BLaER1 treated with 17β-estradiol and CSF1 and Interleukin-3, amounts not matched to agents 10 nM and 100 nM (cell line): ENCODE measurements at regions not wholly inside any gene's neighbourhood (a gene's known extent, or its start where the extent isn't known, plus 50 kb on each side); places are given as distances from the start of the nearest gene placed in this dataset.
"Not testable (repeated sequence)": the region's sequence is repeated elsewhere in the genome, so short reads cannot be mapped to it uniquely, and the experiment has no call there.

ENCODE experiments used
- H3K27ac ChIP-seq, 11 experiments: shearing (Covaris generic); formaldehyde crosslinking; 2 replicates each; pipeline ENCODE4 v1.8.1; 2022
- H3K27me3 ChIP-seq, 11 experiments: shearing (Covaris generic); formaldehyde crosslinking; 2 replicates each; pipeline ENCODE4 v1.8.1; 2022
- H3K36me3 ChIP-seq, 11 experiments: shearing (Covaris generic); formaldehyde crosslinking; 2 replicates each; pipeline ENCODE4 v1.8.1; 2022
- H3K4me1 ChIP-seq, 10 experiments: shearing (Covaris generic); formaldehyde crosslinking; 2 replicates each; pipeline ENCODE4 v1.8.1; 2022
- H3K4me2 ChIP-seq, 11 experiments: shearing (Covaris generic); formaldehyde crosslinking; 2 replicates each; pipeline ENCODE4 v1.8.1; 2022
- H3K4me3 ChIP-seq, 10 experiments: shearing (Covaris generic); formaldehyde crosslinking; 2 replicates each; pipeline ENCODE4 v1.8.1; 2022
- H3K9ac ChIP-seq, 11 experiments: shearing (Covaris generic); formaldehyde crosslinking; 2 replicates each; pipeline ENCODE4 v1.8.1; 2022
- H3K9me3 ChIP-seq, 11 experiments: shearing (Covaris generic); formaldehyde crosslinking; replicated peaks in 1 of 11; 2 replicates each; pipeline ENCODE4 v1.8.1; 2022
- H4K20me1 ChIP-seq, 11 experiments: shearing (Covaris generic); formaldehyde crosslinking; 2 replicates each; pipeline ENCODE4 v1.8.1; 2022
- Cebpa-rat ChIP-seq, 11 experiments: shearing (Covaris generic); IDR thresholded peaks; 2 replicates each; pipeline ENCODE4 v1.8.1; 2022

DNA sequence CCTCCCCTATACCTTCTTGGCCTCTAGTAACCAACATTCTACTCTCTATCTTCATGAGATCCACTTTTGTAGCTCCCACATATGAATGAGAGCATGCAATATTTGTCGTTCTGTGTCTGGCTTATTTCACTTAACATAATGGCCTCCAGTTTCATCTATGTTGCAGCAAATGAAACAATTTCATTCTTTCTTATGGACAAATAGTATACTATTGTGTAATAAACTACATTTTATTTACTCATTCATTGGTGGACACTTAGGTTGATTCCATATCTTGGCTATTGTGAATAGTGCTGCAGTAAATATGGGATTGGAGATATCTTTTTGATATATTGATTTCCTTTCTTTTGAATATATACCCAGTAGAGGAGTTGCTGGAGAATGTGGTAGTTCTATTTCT lies 151.1 kb downstream of the JRKL start:
- no peaks in the 10 kb centered on the region for H3K9me3 ChIP-seq
- H3K4me1 ChIP-seq = no peaks in the 10 kb centered on the region
- no peaks in the 10 kb centered on the region for H4K20me1 ChIP-seq

DNA sequence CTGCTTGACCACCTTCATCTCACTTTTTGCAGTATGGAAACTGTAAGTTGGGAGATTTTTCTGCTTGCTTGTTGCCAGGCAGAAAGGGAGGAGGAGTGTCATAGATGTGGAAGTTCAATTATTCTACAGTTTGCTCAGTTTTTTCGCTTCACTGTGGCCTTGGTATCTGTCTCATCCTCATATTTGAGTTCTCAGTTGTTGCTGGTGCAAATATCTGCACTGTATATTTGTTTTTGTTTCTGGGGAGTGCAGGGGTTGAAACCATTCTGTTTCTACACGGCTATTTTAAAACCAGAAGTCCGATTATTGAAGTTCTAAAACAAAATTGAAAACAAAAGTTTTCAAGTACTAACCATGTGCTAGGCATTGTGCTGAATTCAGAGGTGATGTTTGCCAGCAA lies 153.4 kb downstream of the JRKL start:
- Histone ChIP-seq H3K27ac (no peak overlapping the region), H3K9me3 (no peaks in the 10 kb centered on the region), H3K4me3 (no peak overlapping the region), H3K9ac (no peak overlapping the region), H3K4me1 (no peaks in the 10 kb centered on the region), H3K36me3 (no peaks in the 10 kb centered on the region), H4K20me1 (no peaks in the 10 kb centered on the region), H3K27me3 (no peaks in the 10 kb centered on the region), H3K4me2 (no peak overlapping the region)
- TF ChIP-seq Cebpa-rat (IDR thresholded peaks at IDR 0.05) = no peak

More for the DNA sequence above, 151.1 kb downstream of the JRKL start:
- Histone ChIP-seq H3K27ac (no peak overlapping the region), H3K27me3 (no peaks in the 10 kb centered on the region), H3K4me2 (no peak overlapping the region), H3K4me3 (no peak overlapping the region), H3K9ac (no peak overlapping the region), H3K36me3 (no peaks in the 10 kb centered on the region)
- 0 out of 22 replicates have a peak, but pooled peaks of 1 of the 11 experiments have one; percentile 13 for TF ChIP-seq Cebpa-rat (IDR thresholded peaks at IDR 0.05)

DNA sequence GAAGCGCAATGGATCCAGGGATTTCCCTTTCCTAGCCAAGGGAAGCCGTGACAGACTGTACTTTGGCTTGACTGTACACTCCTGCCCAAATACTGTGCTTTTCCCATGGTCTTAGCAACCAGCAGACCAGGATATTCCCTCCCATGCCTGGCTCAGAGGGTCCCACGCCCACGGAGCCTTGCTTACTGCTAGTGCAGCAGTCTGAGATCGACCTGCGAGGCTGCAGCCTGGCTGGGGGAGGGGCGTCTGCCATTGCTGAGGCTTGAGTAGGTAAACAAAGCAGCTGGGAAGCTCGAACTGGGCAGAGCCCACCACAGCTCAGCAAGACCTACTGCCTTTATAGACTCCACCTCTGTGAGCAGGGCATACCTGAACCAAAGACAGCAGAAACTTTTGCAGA lies 155.4 kb downstream of the JRKL start:
- H3K4me2 ChIP-seq, H3K9ac ChIP-seq, H3K4me3 ChIP-seq: not testable (repeated sequence)

DNA sequence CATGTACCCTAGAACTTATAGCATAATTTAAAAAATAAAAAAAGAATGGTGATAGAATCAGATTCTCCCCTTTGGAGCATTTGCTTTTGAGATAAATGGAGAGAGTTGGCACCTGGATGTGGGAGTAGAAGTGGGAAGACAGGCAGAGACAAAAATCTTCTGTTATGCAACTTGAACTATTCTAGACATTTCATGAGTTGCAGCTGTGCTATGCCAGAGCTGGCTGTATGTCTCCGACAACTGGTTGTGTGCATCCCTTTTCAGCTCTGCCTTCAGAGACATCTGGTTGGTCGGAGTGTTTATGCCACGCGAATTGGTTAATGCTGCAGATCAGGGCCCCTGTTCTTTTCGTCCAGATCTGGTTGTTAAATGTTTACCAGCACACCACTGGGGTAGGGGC lies 161.3 kb downstream of the JRKL start:
- Histone ChIP-seq H3K27ac (no peak overlapping the region), H4K20me1 (no peaks in the 10 kb centered on the region), H3K36me3 (no peaks in the 10 kb centered on the region), H3K9me3 (no peaks in the 10 kb centered on the region), H3K4me3 (no peak overlapping the region), H3K27me3 (no peaks in the 10 kb centered on the region), H3K4me2 (no peak overlapping the region), H3K9ac (no peak overlapping the region), H3K4me1 (no peaks in the 10 kb centered on the region)
- no peak for TF ChIP-seq Cebpa-rat (IDR thresholded peaks at IDR 0.05)

More for the DNA sequence above, 155.4 kb downstream of the JRKL start:
- not testable (repeated sequence) for H3K27me3 ChIP-seq, H3K4me1 ChIP-seq, H3K36me3 ChIP-seq, H3K9me3 ChIP-seq, H3K27ac ChIP-seq, H4K20me1 ChIP-seq

DNA sequence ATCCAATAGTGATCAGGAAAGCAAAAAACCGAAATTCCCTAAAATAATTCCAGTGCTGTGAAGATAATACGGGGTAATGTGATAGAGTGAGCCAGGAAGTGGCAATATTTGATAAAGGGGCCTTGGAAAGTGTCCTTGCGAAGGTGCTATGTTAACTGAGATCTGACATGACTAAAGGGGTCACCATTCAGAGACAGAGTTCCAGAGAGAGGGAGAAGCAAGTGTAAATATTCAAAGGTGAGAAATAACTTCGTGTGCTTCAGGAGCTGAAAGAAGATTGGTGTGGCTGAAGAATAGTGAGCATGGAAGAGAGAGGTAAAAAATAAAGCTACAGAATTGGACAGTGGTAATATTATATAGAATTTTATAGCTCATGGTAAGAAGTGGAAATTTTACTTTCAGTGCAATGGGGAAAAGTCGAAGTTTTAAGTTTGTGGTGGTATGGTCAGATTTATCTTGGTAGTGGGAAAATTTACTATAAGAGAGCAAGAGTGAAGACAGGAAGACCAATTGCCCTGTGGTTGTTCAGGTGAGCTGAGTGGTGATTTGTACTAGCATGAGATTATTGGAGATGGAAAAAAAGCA lies 164.5 kb downstream of the JRKL start:
- Histone ChIP-seq H3K27ac (no peak overlapping the region), H3K4me1 (no peaks in the 10 kb centered on the region), H3K27me3 (no peaks in the 10 kb centered on the region), H4K20me1 (no peaks in the 10 kb centered on the region), H3K4me2 (no peak overlapping the region), H3K36me3 (no peaks in the 10 kb centered on the region), H3K9me3 (no peaks in the 10 kb centered on the region), H3K4me3 (no peak overlapping the region), H3K9ac (no peak overlapping the region)
- no peak for TF ChIP-seq Cebpa-rat (IDR thresholded peaks at IDR 0.05)

DNA sequence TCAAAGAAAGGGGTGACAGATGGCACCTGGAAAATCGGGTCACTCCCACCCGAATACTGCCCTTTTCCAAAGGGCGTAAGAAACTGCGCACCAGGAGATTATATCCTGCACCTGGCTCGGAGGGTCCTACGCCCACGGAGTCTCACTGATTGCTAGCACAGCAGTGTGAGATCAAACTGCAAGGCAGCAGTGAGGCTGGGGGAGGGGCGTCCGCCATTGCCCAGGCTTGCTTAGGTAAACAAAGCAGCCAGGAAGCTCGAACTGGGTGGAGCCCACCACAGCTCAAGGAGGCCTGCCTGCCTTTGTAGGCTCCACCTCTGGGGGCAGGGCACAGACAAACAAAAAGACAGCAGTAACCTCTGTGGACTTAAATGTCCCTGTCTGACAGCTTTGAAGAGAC lies 166.0 kb downstream of the JRKL start:
- H3K9ac ChIP-seq, H3K4me1 ChIP-seq, H3K9me3 ChIP-seq, H3K27ac ChIP-seq, H3K36me3 ChIP-seq, H3K27me3 ChIP-seq, H3K4me2 ChIP-seq, H3K4me3 ChIP-seq, H4K20me1 ChIP-seq: not testable (repeated sequence)

DNA sequence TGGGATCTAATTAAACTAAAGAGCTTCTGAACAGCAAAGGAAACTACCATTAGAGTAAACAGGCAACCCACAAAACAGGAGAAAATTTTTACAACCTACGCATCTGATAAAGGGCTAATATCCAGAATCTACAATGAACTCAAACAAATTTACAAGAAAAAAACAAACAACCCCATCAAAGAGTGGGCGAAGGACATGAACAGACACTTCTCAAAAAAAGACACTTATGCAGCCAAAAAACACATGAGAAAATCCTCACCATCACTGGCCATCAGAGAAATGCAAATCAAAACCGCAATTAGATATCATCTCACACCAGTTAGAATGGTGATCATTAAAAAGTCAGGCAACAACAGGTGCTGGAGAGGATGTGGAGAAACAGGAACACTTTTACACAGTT lies 170.9 kb downstream of the JRKL start:
- not testable (repeated sequence) for H3K27ac ChIP-seq, H3K4me3 ChIP-seq, H4K20me1 ChIP-seq, H3K27me3 ChIP-seq, H3K9me3 ChIP-seq, H3K36me3 ChIP-seq, H3K4me2 ChIP-seq, H3K4me1 ChIP-seq, H3K9ac ChIP-seq

DNA sequence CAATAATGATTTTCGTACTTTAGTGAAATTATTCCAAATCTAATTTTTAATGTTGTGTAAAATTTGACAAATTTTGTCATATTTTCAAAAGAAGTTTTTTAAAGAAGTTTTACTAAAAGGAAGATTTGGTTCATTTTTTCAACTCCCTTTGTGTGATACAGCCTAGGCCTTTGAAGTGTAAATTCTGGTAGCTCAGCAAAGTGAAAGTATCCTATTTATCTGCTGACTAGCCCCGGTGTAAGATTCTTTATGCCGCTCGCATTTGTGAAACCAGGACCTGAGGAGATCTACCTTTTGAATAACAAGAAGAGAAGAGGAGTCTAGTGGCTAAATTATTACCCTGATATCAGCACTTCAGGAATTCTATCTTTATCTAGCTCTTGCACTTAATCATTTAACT lies 177.4 kb downstream of the JRKL start:
- Histone ChIP-seq H3K4me1 (no peaks in the 10 kb centered on the region), H3K27me3 (no peaks in the 10 kb centered on the region), H3K4me2 (no peak overlapping the region), H3K36me3 (no peaks in the 10 kb centered on the region), H3K9me3 (no peaks in the 10 kb centered on the region), H4K20me1 (no peaks in the 10 kb centered on the region), H3K4me3 (no peak overlapping the region), H3K27ac (no peak overlapping the region), H3K9ac (no peak overlapping the region)
- TF ChIP-seq Cebpa-rat (IDR thresholded peaks at IDR 0.05) = no peak

DNA sequence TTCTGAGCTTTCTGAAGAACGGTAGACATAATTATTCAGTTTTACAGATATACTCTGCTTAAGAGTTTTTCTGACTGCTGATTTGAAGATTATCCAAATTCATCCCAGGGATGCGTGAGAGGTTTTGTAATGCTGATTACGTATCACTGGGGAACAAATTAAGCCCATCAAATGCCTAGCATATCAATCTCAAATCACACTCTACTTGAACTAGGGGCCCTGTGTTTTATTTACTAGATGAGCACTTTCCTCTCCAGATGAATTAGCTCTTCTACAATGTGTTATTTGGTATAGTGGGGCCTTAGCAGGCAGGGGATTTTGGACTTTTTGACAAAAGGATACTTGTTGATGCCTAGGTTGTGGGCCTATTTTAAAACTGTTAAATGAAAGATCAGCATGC lies 177.9 kb downstream of the JRKL start:
- no peaks in the 10 kb centered on the region for H3K27me3 ChIP-seq
- no peaks in the 10 kb centered on the region for H3K4me1 ChIP-seq
- no peak for TF ChIP-seq Cebpa-rat (IDR thresholded peaks at IDR 0.05)
- no peaks in the 10 kb centered on the region for H3K9me3 ChIP-seq
- H3K4me2 ChIP-seq = no peak overlapping the region
- H4K20me1 ChIP-seq = no peaks in the 10 kb centered on the region
- no peak overlapping the region for H3K27ac ChIP-seq
- H3K36me3 ChIP-seq = no peaks in the 10 kb centered on the region
- H3K4me3 ChIP-seq = no peak overlapping the region
- no peak overlapping the region for H3K9ac ChIP-seq

DNA sequence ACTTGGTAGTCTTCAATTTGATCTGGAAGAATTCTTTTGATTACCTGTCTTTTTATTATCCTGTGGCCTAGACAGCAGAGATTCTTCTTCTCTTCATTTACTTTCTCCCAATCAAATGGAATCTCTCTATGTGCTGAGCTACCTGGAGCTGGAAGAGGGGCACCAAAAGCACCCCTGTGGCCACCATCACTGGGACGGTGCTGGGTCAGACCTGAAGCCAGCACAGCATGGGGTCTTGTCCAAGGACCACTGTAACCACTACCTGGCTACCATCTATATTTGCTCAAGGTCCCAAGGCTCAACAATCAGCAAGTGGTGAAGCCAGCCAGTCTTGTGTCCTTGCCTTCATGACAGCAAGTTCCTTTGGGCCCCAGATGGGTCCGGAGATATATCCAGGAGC lies 186.6 kb downstream of the JRKL start:
- no peak overlapping the region for H3K4me3 ChIP-seq
- H3K27ac ChIP-seq = no peak overlapping the region
- H3K4me1 ChIP-seq = no peaks in the 10 kb centered on the region
- no peaks in the 10 kb centered on the region for H4K20me1 ChIP-seq
- no peak overlapping the region for H3K4me2 ChIP-seq
- H3K9me3 ChIP-seq = no peaks in the 10 kb centered on the region
- no peaks in the 10 kb centered on the region for H3K27me3 ChIP-seq
- no peaks in the 10 kb centered on the region for H3K36me3 ChIP-seq
- H3K9ac ChIP-seq = no peak overlapping the region
- no peak for TF ChIP-seq Cebpa-rat (IDR thresholded peaks at IDR 0.05)

DNA sequence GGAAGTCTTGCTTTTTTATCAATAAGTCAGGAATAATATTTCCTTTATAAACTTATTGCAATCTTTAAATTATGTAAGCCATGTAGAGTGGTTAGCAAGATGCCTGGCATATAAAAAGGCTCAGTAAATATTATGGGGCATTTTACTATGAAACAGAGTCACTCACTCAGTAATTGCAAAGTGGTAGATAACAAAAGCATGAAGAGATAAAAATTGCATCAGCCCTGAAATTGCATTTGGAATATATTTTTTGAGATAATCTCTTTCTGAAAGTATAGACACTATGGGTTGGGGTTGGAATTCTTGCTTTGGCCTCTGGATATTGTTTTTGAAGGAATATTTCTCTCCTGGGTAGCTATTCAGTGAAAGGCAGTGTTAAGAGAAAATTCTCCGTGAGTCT lies 188.6 kb downstream of the JRKL start:
- no peak for TF ChIP-seq Cebpa-rat (IDR thresholded peaks at IDR 0.05)
- Histone ChIP-seq H3K36me3 (no peaks in the 10 kb centered on the region), H3K4me3 (no peak overlapping the region), H3K9ac (no peak overlapping the region), H3K27ac (no peak overlapping the region), H3K27me3 (no peaks in the 10 kb centered on the region), H3K4me1 (no peaks in the 10 kb centered on the region), H3K4me2 (no peak overlapping the region), H3K9me3 (no peaks in the 10 kb centered on the region; a peak in 1 of 22 replicates), H4K20me1 (no peaks in the 10 kb centered on the region)
